ENCODE measurements at regions not wholly inside any gene's neighbourhood (a gene's known extent, or its start where the extent isn't known, plus 50 kb on each side); places are given as distances from the start of the nearest gene placed in this dataset.

DNA sequence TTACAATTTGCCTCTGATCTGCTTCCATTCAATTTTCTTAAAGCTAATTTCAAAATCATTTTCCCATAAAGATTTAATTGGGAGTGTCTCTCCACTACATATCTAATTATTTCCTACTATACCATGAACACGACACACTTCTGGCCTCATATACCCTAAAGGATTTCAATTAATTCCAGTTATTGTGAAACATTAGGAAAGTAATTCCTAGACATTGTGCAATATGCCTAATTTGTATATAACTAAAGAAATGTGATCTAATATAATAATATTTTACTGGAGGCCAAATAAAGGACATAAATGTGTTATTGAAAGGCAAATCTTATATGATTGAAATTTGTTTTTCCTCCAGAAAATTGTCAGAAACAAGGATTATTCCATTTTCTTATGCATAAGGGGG lies 727.2 kb upstream of the ADGRL2 start:
- TF ChIP-seq, protein P1, sequence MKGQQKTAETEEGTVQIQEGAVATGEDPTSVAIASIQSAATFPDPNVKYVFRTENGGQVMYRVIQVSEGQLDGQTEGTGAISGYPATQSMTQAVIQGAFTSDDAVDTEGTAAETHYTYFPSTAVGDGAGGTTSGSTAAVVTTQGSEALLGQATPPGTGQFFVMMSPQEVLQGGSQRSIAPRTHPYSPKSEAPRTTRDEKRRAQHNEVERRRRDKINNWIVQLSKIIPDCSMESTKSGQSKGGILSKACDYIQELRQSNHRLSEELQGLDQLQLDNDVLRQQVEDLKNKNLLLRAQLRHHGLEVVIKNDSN (IDR thresholded peaks at IDR 0.05), result no peak
- TF ChIP-seq REST (IDR thresholded peaks at IDR 0.05; ENCODE audit: low read depth) (no peak), CREB1 (IDR thresholded peaks at IDR 0.05; ENCODE audit: low read depth) (no peak), RAD21 (IDR thresholded peaks at IDR 0.05; ENCODE audit: low read depth) (no peak), TCF12 (IDR thresholded peaks at IDR 0.05; ENCODE audit: low read depth) (no peak), EGR1 (IDR thresholded peaks at IDR 0.05) (no peak), EP300 (IDR thresholded peaks at IDR 0.05; ENCODE audit: borderline replicate concordance) (no peak), ZBTB7A (IDR thresholded peaks at IDR 0.05; ENCODE audit: low read depth) (no peak)
- TF ChIP-seq, protein P2, sequence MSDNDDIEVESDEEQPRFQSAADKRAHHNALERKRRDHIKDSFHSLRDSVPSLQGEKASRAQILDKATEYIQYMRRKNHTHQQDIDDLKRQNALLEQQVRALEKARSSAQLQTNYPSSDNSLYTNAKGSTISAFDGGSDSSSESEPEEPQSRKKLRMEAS (IDR thresholded peaks at IDR 0.05), result no peak
